ENCODE measurements at regions not wholly inside any gene's neighbourhood (a gene's known extent, or its start where the extent isn't known, plus 50 kb on each side); places are given as distances from the start of the nearest gene placed in this dataset.
"Not testable (repeated sequence)": the region's sequence is repeated elsewhere in the genome, so short reads cannot be mapped to it uniquely, and the experiment has no call there.

DNA sequence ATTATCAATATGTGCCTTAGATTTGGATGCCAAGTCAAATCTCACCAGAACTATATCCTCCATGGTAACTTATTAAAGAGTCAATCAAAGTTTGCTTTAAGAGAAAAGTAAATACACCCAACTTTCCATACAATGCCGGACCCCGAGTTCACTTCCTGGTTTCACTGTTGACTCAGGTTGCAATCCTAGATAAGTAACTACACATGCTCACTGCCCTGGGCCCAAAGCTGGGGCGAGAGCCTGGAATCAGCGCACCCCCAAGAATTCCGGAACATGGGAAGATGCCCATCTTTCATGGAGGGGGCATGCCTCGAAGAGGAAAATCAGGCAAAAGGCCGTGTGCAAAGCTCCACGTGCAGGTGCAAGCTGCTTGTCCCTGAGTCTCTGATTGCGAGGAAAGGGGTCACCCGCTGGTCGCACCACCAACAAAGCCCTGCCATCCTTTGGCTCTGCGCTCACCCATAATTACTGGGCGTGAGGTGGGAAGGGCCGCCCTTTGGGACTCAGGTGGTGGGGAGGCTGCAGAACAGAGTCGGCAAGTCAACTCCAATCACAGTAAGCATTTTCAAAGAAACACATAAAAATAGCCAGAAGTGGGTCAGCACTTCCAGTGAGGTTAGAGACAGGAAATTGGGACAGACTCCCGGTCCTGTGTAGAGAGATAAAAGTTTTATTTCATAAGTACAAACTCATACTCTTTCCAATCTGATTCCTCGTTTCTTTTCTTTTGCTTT lies 167.7 kb downstream of the TOMM20 start:
- DNase-seq (ENCODE audit: low read depth, low spot score): no peak

DNA sequence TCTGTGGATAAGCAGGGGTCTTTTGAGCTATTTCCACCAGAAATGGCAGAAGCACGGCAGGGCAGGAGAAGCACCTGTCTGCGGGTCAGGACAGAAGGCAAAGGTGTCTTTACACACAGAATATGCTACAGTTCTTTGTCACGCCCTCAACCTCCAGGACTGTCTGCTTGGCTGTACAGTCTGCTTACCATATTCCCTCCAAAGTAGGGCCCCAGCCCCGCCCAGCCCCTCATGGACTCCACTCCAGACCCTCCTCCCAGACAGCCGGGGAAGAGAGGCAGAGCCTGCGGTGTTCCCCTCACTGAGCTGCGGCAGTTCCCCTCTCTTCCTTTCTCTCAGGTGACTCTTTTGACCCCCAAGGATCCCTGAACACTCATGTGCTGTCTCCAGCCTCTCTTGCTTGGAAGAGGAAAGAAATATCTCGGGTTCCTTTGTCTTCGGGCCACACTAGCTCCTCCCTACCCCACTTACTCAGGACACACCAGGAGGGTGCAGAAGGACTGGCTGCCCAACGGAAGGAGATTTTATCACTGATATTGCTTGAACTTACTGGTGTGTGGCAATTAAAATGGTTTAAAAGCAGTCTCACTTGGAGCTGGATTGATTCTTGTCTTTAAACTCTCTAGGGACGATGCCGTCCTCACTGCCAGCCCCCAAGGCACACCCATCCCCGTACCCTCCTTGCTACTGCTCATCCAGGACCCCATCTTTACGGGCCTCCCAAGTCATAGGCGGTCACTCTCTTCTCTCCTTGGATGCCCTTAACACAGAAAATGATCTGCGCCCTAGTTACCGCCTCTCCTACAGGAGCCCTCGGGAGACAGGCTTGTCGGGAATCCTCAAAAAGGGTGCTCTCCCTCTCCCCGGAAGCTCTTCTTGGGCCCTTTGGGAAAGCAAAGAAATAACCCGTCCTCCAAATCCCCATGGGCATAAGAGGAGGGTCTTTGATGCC lies 169.7 kb downstream of the TOMM20 start:
- no peak for DNase-seq (ENCODE audit: low read depth, low spot score)

DNA sequence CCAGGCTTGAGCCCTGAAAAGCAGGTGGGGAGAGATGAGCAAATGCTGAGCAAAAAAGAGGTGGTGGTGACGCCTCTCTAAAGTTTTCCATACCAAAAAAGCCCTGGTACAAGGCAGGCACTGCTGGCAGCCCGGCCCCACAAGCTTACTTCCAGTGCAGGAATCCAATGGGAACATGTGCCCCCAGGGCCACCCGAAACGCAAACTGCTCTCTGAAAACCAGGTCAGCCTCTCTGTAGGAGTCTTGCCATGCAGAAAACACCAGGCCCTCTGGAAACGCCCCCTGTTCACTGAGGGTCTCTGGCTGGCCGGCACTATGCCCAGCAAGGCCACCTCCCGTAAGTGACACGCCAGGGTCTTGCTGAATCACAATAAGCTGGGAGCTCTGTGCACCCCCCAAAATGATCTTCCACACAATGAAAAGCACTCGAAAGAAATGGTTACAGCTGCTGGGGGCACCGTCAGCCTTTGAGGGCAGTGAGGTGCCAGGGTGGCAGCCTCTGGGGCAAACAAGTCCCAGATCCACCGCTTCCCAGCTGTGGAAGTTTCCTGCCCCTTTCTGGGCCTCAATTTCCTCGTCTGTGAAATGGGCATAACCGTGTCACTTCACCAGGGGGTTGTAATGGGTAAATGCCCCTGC lies 170.5 kb downstream of the TOMM20 start:
- no peak for DNase-seq (ENCODE audit: low read depth, low spot score)

DNA sequence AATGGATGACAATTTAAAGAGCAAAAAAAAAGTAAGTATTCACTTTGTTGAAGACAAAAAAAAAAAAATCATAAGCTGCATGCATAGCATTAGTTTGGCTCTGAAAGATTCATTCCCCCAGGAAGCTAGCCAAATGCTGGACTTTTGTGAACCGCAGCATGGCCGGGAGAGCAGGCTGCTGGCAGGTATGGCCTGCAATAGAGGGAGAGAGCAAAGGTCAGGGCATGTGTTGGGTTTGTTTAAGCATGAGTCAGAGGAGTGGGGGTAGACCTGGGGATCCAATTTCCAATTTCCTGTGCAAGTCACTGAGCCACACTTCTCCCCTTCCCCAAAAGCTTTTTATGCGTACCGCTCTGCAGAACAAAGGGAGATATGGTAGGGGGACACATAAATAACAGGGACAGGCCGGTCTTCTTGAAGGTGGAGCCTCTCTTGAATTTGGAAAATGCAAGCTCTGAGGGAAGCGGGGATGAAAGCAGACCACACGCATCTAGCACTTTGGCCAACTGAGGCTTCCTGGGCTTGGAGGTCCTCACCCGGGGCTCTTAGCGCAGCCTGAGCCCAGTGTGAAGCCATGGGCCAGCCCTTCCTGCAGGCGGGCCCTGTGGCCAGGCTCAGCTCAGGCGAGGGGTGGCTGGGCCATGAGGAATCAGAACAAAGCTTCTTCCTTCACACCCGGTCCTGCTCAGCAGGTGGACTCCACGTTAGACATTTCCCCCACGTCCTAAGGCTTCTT lies 171.1 kb downstream of the TOMM20 start:
- DNase-seq (ENCODE audit: low read depth, low spot score): no peak

DNA sequence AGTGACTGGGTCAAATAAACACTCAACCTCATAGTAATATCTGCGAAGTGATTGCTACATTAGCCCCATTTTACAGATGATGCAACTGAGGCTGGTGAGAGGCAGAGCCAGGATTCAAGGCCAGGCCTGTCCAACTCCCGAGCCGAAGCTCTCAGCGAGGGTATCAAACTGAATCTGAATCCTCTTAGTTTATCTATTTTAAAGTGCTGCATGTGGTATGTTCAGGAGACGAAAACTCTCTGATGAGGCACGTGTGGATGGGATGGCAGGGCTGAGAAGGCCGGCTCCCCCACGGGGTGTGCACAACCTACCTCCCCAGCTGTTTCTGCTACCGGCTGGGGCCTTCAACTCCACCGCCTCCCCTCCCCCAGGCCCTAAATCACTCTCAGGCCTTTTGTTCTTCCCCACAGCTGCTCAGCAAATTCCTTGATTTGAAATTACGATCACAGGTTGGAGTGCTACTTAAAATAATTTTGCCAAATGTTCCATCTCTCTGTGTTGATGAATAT lies 171.8 kb downstream of the TOMM20 start:
- no peak for DNase-seq (ENCODE audit: low read depth, low spot score)

DNA sequence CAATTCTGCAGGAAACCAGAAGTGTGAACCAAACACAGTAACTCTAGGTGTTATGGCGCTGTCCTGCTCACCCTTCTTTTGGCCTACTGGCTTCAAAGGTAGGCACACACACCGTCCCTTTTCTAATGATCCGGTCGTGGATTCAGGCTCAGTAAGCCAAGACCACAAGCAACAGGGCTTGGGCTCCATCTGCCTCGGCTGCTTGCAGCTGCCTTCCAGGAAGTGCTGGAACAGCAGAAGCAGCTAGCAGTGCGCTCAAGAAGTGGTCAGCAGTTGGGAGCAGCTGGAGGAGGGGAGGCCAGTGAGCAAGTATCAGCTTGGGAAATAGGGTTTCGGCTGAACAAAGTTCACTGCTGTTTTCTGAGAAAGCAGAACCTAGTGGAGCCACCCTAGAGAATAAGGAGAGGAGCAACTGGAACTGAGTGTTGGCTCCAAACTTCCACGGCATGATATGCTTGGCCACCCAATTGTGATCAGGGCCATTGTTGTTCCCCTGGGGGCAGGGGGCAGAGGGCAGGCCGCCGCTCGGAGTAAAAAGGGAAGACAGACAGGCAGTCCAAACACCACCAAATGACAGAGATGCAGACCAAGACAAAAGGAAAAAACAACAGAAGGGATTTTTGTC lies 173.4 kb downstream of the TOMM20 start:
- DNase-seq (ENCODE audit: low read depth, low spot score): no peak

DNA sequence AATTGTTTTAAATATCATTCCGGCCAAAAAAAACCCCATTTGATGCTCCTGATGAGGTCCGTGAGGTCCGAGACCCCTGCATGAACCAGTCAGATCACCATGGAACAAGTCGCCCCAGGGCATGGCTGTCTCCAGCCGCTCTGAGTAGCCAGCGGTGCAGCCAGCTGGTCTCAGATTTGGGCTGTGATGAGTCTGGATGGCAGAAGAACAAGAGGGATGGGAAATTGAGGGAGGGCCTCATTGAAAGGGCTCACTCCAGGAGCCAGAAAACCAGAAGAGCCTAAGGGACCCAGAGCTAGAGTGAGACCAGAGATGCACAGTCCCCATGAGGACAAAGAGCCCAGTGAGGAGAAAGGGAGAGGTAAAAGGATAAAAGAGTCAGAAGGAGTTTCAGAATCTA lies 174.0 kb downstream of the TOMM20 start:
- no peak for DNase-seq (ENCODE audit: low read depth, low spot score)

DNA sequence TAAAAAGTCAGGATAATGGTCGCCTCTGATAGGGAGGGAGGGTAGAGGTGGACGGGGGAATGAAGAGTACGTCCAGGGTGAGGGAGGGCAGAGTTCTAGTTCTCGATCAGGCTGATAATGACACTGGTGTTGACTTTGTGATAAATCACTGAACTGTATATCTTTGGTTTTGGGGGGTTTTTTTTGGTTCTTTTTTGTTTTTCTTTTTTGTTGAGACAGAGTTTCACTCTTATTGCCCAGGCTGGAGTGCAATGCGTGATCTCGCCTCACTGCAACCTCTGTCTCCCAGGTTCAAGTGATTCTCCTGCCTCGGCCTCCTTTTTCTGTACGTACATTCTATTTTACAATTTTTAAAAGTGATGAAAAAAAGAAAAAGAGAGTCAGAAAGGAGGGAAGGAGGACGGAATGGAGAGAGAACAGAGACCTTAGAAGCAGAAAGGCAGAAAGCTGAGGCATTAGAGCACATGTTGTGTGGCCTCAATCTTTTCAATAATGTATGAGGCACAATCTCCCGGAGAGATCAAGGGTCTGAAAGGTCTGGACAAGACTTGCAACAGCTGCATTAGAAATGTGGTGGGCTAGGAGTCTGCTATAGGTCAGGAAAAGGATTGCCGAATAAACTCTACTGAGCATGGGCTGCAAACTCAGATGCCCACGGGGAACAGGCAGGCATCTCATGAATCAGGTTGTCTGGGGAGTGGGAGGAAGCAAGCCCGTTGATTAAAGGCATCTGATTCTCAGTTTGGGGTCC lies 174.8 kb downstream of the TOMM20 start:
- no peak for DNase-seq (ENCODE audit: low read depth, low spot score)

DNA sequence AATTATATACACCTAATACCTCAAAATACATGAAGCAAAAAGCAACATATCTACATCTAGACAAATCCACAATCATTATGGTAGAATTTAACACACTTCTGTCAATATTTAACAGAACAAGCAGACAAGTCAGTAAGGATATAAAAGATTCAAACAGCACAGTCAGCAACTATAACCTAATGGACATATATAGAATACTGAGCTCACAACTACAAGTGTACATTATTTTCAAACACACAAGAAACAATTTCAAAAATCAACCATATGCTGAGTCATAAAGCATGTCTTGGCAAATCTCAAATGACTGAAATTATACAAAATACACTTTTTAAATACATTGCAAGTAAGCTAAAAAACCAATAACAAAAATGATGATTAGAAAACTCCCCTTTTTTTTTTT lies 178.0 kb downstream of the TOMM20 start:
- no peak for DNase-seq (ENCODE audit: low read depth, low spot score)

DNA sequence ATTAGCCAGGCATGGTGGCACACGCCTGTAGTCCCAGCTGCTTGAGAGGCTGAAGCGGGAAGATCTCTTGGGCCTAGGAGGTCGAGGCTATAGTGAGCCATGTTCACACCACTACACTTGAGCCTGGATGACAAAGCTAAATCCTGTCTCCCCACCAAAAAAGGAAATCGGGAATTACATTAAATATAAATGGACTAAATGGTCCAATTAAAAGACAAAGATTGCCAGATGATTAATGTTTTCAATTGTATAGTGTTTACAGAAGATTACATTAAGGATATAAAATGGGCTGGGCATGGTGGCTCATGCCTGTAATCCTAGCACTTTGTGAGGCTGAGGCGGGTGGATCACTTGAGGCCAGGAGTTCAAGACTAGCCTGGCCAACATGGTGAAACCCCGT lies 179.1 kb downstream of the TOMM20 start:
- not testable (repeated sequence) for DNase-seq (ENCODE audit: low read depth, low spot score)

DNA sequence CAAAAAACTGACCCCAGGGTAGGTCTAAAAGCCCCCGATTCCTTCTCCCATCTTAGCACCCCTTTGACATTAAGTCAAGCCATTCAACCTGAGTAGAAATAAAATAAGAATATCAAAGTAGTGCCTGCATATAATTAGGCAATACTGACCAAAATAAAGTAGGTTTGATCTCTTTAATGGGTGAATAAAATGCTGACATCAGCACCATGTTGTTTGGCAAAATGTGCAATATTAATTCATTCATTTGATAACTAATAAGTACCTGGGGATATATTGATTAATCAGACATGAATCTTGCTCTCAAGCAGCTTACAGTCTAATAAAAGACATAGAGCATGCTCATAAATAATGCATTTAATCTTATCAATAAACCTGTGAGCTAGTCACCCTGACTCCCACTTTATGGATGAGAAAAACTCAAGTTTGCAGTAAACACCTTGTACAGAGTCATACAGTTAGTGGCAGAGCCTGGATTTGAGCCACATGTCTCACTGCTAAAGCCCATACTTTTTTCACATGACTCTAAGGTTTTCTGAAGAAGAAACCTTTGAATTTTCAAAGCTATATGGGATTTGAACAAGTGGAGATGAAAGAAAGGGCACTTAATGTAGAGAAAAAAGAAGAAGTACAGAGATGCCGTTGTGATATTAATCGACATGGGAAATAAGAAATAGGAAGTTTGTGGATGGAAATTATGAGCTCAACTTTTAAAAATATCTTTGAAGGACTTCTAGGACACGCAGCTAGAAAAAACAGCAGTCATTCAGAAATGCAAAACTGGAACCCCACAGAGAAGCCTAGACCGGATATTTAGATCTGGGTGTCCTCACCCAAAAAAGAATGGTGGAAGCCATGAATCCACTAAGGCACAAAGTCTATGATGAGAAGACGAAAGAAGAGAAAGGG lies 183.9 kb downstream of the TOMM20 start:
- DNase-seq (ENCODE audit: low read depth, low spot score): no peak

DNA sequence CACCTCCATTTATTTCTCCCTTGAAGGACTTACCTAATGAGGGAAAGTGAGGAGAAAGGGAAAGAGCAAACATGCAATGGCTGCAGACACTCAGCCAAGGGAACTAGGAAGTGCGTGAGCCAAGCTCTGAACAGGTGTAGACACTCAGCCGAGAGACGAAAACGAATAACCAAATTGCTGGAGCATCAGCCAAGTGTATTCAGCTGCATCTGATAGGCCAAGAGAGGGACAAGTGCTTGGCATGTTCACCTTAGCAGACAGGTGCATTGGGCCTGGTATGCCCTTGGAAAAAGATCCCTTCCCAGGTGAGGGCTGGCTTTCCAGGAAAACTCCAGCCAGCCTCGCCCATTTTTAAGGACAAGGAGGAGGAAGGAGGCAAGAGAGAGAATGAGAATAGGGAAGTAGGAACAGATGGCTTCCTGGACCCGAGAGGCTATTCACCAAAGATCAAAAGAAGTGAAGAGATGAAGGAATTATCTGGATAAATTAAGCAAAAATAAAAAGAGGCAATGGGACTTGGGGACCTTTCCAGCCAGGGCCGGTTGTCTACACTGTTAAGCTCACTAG lies 184.7 kb downstream of the TOMM20 start:
- no peak for DNase-seq (ENCODE audit: low read depth, low spot score)

DNA sequence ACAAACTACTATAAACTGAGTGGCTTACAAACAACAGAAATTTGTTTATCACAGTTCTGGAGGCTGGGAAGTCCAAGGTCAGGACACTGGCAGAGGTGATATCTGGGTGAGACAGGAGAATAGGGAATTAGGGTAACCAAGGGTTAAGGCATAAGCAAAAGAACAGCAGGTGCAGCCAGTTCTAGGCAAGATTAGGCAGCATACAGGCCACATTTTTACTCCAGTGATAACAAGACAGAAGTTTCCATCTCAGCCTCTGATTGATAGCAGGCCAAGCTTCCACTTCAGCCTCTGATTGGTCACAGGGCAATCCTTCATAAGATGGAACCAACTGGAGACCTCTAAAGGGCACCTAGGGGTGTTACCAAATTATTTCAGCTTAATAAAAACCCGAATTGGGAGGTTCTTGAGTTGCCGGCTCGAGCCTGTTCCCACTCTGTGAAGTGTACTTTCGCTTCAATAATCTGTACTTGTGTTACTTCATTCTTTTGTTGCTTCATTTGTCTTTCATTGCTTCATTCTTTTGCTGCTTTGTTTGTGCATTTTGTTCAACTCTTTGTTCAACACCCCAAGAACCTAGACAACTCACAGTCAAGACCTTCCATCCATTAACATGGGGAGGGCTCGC lies 185.6 kb downstream of the TOMM20 start:
- DNase-seq (ENCODE audit: low read depth, low spot score): no peak

DNA sequence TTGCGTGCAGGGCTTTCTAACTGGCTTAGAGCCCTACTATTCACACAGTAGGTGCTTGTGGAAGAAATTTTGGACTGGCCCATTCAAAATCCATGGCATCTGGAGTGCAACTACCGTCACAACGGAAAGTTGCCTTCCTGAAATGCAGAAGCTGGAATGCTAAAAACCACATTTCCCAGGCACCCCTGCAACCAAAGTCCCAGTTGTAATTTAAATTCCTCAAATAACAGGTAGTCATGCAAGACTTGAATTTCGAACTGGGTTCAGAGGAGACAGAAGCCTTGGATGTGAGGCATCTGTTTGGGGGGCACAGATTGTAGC lies 186.7 kb downstream of the TOMM20 start:
- no peak for DNase-seq (ENCODE audit: low read depth, low spot score)

DNA sequence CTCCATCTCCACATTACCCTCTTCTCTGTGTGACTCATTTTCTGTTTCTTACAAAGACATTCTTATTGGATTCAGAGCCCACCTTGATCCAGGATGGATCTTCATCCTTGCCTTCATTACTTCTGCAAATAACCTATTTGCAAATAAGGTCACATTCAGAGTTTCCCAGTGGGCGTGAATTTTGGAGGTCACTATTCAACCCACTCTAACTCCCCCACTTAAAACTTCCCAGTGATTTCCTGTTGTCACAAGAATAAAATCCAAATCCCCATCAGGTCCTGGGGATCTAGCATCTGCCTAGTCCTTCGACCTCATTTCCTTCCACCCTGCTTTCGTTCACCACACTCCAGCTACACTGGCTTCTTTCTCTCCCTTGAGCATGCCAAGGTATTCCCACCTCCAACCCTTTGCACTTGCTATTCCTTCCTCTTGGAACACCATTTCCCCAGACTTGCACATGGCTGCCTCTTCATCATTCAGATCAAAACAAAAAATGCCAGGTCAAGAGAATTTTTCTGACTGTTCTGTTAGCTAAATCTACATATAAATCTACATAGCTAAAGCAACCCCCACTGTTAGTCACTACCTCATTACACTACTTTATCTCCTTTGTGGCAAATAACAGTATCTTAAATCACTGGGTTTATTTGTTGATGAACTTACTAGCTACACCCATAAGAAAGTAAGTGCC lies 187.2 kb downstream of the TOMM20 start:
- no peak for DNase-seq (ENCODE audit: low read depth, low spot score)

DNA sequence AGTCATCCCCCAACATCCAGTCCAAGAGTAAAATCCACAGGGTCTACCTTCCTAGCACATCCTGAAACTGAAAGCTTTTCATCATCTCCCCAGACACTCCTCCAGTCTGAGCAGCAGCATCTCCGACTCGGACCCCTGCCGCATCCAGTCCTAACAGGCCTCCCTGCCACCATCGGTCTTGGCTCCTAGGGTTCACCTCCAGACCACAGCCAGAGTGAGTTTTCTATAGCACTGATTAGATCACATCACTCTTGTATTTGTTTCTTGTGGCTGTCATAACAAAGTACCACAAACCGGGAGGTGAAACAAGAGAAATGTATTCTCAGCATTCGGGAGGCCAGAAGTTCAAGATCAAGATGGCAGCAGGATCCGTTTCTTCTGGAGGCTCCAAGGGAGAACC lies 187.8 kb downstream of the TOMM20 start:
- no peak for DNase-seq (ENCODE audit: low read depth, low spot score)

DNA sequence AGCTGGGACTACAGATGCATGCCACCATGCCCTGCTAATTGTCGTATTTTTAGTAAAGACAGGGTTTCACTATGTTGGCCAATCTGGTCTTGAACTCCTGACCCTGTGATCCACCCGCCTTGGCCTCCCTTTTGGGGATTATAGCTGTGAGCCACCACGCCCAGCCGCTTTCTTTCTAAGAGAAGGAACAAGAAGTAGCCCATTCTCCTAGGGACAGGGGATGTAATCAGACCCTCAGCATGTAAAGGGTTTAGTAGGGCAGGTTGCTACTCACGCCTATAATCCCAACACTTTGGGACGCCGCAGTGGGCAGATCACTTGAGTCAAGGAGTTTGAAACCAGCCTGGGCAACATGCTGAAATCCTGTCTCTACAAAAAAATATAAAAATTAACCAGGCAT lies 189.7 kb downstream of the TOMM20 start:
- no peak for DNase-seq (ENCODE audit: low read depth, low spot score)

DNA sequence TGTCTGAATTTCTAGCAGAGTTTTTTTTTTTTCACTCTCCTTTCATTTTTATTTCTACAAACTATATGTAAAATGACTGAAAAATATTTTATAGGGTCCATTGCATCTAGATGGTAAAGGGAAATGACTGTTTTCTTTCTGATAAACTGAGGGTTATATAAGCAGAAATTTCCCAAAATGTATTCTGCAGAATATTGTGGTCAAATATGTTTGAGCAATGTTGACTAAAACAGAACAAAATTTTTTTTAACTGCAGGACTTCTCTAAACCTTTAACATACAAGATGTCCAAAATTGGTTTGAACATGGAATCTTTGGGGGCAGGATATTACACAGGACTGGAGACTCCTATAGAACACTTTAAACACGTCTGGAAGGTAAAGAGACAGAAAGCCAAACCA lies 190.5 kb downstream of the TOMM20 start:
- no peak for DNase-seq (ENCODE audit: low read depth, low spot score)

Measured in activated CD4-positive, CD25-positive, alpha-beta regulatory T cell treated with anti-CD3 and anti-CD28 coated beads, Interleukin-2, amount 50 U/mL, for 16 hours (primary cell).